ENCODE measurements at regions not wholly inside any gene's neighbourhood (a gene's known extent, or its start where the extent isn't known, plus 50 kb on each side); places are given as distances from the start of the nearest gene placed in this dataset.

GRCh38 chrY:21138056-21138758 is 372.9 kb upstream of the RBMY1B start:
- DNase-seq (ENCODE audit: low spot score) = no peak
- in situ Hi-C loops (cut with MboI; ENCODE audit: low sequenced_read_pairs, unreplicated experiment) = no loop called here
- TF ChIP-seq CTCF (IDR thresholded peaks at IDR 0.05; ENCODE audit: borderline replicate concordance, control extremely low read depth, extremely low read depth, insufficient read depth, missing control alignments) = no peak

- in situ Hi-C loops (cut with MboI; ENCODE audit: low sequenced_read_pairs, unreplicated experiment) = no loop called here
- no peak for DNase-seq (ENCODE audit: low spot score)
- no peak for TF ChIP-seq CTCF (IDR thresholded peaks at IDR 0.05; ENCODE audit: borderline replicate concordance, control extremely low read depth, extremely low read depth, insufficient read depth, missing control alignments)
These were observed 364.8 kb upstream of the RBMY1B start for GRCh38 chrY:21146331-21146730.

GRCh38 chrY:21149971-21150370 is 361.2 kb upstream of the RBMY1B start:
- TF ChIP-seq CTCF (IDR thresholded peaks at IDR 0.05; ENCODE audit: borderline replicate concordance, control extremely low read depth, extremely low read depth, insufficient read depth, missing control alignments) = no peak
- in situ Hi-C loops (cut with MboI; ENCODE audit: low sequenced_read_pairs, unreplicated experiment) = no loop called here
- no peak for DNase-seq (ENCODE audit: low spot score)

GRCh38 chrY:21169821-21170220 is 341.3 kb upstream of the RBMY1B start:
- no peak for TF ChIP-seq CTCF (IDR thresholded peaks at IDR 0.05; ENCODE audit: borderline replicate concordance, control extremely low read depth, extremely low read depth, insufficient read depth, missing control alignments)
- no peak for DNase-seq (ENCODE audit: low spot score)
- in situ Hi-C loops (cut with MboI; ENCODE audit: low sequenced_read_pairs, unreplicated experiment) = no loop called here

GRCh38 chrY:21174697-21175463 is 336.3 kb upstream of the RBMY1B start:
- no peak for TF ChIP-seq CTCF (IDR thresholded peaks at IDR 0.05; ENCODE audit: borderline replicate concordance, control extremely low read depth, extremely low read depth, insufficient read depth, missing control alignments)
- no peak for DNase-seq (ENCODE audit: low spot score)
- in situ Hi-C loops (cut with MboI; ENCODE audit: low sequenced_read_pairs, unreplicated experiment) = no loop called here

- in situ Hi-C loops (cut with MboI; ENCODE audit: low sequenced_read_pairs, unreplicated experiment) = no loop called here
- DNase-seq (ENCODE audit: low spot score) = no peak
- TF ChIP-seq CTCF (IDR thresholded peaks at IDR 0.05; ENCODE audit: borderline replicate concordance, control extremely low read depth, extremely low read depth, insufficient read depth, missing control alignments) = no peak
These were observed 335.6 kb upstream of the RBMY1B start for GRCh38 chrY:21175505-21175904.
